ENCODE measurements at regions not wholly inside any gene's neighbourhood (a gene's known extent, or its start where the extent isn't known, plus 50 kb on each side); places are given as distances from the start of the nearest gene placed in this dataset.

DNA sequence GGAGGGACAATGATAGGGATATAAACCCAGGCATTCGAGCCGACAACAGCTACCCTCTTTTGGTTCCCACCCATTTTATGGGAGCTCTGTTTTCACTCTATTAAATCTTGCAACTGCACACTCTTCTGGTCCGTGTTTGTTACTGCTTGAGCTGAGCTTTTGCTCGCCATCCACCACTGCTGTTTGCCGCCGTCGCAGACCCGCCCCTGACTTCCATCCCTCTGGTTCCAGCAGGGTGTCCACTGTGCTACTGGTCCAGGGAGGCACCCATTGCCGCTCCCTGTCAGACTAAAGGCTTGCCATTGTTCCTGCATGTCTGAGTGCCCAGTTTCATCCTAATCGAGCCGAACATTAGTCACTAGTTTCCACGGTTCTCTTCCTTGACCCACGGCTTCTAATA is 1170.5 kb upstream of the PABPC4L start:
- H3K27me3 ChIP-seq (ENCODE audit: insufficient read depth, low read length, poor library complexity) = no peaks in the 10 kb centered on the region
- no peak overlapping the region for H2BK120ac ChIP-seq (ENCODE audit: low read depth, low read length)

DNA sequence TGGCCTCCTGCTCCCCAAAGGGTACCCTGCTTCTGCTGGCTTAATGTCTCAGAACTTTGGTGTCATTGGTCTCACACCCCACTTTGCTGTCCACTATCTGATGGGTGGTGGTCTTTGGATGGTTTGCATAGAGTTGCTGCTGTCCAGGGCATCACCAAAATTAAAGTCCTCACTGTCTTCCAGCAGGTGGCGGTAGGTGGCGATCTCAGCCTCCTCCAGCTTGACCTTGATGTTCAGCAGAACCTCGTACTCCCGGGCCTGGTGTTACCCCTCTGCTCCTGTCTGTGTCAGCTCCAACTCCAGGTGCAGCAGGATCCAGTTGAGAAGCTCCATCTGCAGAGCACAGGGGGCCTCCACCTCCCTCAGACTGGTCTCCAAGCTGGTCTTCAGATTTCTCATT is 1169.5 kb upstream of the PABPC4L start:
- H4K8ac ChIP-seq (ENCODE audit: low read depth, low read length) = no peak overlapping the region
- H3K4me3 ChIP-seq (ENCODE audit: low read length) = no peak overlapping the region
- H3K18ac ChIP-seq (ENCODE audit: low read length) = no peak overlapping the region
- no peaks in the 10 kb centered on the region for H3K79me1 ChIP-seq (ENCODE audit: low read length)
- no peak overlapping the region for H2BK120ac ChIP-seq (ENCODE audit: low read depth, low read length)
- DNase-seq = peak; percentile 46
- H2BK5ac ChIP-seq (ENCODE audit: low read length) = no peak overlapping the region
- H3K4me2 ChIP-seq (ENCODE audit: low read length) = no peak overlapping the region
- WGBS (ENCODE audit: extremely low coverage, insufficient coverage, low lambda C conversion rate) = no CpG with 5 or more reads among the region's 4 CpGs
- no peaks in the 10 kb centered on the region for H3K79me2 ChIP-seq (ENCODE audit: control insufficient read depth, insufficient read depth, low read length)
- H4K5ac ChIP-seq (ENCODE audit: low read length) = no peak overlapping the region
- no peaks in the 10 kb centered on the region for H3K36me3 ChIP-seq (ENCODE audit: control insufficient read depth, insufficient read depth, low read length)
- no peak overlapping the region for H3K4ac ChIP-seq (ENCODE audit: low read depth, low read length)
- H3K9ac ChIP-seq (ENCODE audit: low read length) = no peak overlapping the region
- H3K23ac ChIP-seq (ENCODE audit: low read length) = no peak overlapping the region
- no peak overlapping the region for H3K56ac ChIP-seq (ENCODE audit: low read length)
- no peak overlapping the region for H3K27ac ChIP-seq (ENCODE audit: low read depth, low read length)
- H3K4me1 ChIP-seq (ENCODE audit: control insufficient read depth, low read depth, low read length) = no peaks in the 10 kb centered on the region
- H2AK5ac ChIP-seq (ENCODE audit: low read length) = no peak overlapping the region
- H2BK15ac ChIP-seq (replicated peaks; ENCODE audit: low read depth) = no peak overlapping the region
- no peaks in the 10 kb centered on the region for H3K27me3 ChIP-seq (ENCODE audit: insufficient read depth, low read length, poor library complexity)

More for the DNA sequence above, 1170.5 kb upstream of the PABPC4L start:
- no peaks in the 10 kb centered on the region for H3K79me1 ChIP-seq (ENCODE audit: low read length)
- H3K4me1 ChIP-seq (ENCODE audit: control insufficient read depth, low read depth, low read length) = no peaks in the 10 kb centered on the region
- H3K79me2 ChIP-seq (ENCODE audit: control insufficient read depth, insufficient read depth, low read length) = no peaks in the 10 kb centered on the region
- no peak overlapping the region for H3K4me3 ChIP-seq (ENCODE audit: low read length)
- H2AK5ac ChIP-seq (ENCODE audit: low read length) = no peak overlapping the region
- H3K4me2 ChIP-seq (ENCODE audit: low read length) = no peak overlapping the region
- H2BK15ac ChIP-seq (replicated peaks; ENCODE audit: low read depth) = no peak overlapping the region
- H4K5ac ChIP-seq (ENCODE audit: low read length) = no peak overlapping the region
- H3K36me3 ChIP-seq (ENCODE audit: control insufficient read depth, insufficient read depth, low read length) = no peaks in the 10 kb centered on the region
- H3K18ac ChIP-seq (ENCODE audit: low read length) = no peak overlapping the region
- H4K8ac ChIP-seq (ENCODE audit: low read depth, low read length) = no peak overlapping the region
- DNase-seq = no peak
- no CpG with 5 or more reads among the region's 13 CpGs for WGBS (ENCODE audit: extremely low coverage, insufficient coverage, low lambda C conversion rate)
- H3K56ac ChIP-seq (ENCODE audit: low read length) = no peak overlapping the region
- no peak overlapping the region for H3K27ac ChIP-seq (ENCODE audit: low read depth, low read length)
- H2BK5ac ChIP-seq (ENCODE audit: low read length) = no peak overlapping the region
- no peak overlapping the region for H3K23ac ChIP-seq (ENCODE audit: low read length)
- no peak overlapping the region for H3K4ac ChIP-seq (ENCODE audit: low read depth, low read length)
- no peak overlapping the region for H3K9ac ChIP-seq (ENCODE audit: low read length)

DNA sequence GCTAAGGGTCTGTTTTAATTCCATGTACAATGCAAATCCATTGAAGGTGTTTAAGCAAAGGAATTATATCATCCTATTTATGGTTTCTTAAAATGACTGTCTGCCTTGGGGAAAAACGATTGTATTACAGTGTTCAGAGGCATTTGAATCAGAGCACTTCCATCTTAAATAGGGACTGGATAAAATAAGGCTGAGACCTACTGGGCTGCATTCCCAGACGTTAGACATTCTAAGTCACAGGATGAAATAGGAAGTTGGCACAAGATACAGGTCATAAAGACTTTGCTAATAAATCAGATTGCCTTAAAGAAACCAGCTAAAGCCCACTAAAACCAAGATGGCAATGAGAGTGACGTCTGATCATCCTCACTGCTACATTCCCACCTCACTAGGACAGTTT is 1167.2 kb upstream of the PABPC4L start:
- H3K27me3 ChIP-seq (ENCODE audit: insufficient read depth, low read length, poor library complexity) = no peaks in the 10 kb centered on the region
- WGBS (ENCODE audit: extremely low coverage, insufficient coverage, low lambda C conversion rate) = no CpG with 5 or more reads among the region's 3 CpGs
- H2BK120ac ChIP-seq (ENCODE audit: low read depth, low read length) = no peak overlapping the region
- H3K4me2 ChIP-seq (ENCODE audit: low read length) = no peak overlapping the region
- no peak overlapping the region for H2AK5ac ChIP-seq (ENCODE audit: low read length)
- H3K4me3 ChIP-seq (ENCODE audit: low read length) = no peak overlapping the region
- H3K27ac ChIP-seq (ENCODE audit: low read depth, low read length) = no peak overlapping the region
- H2BK5ac ChIP-seq (ENCODE audit: low read length) = no peak overlapping the region
- no peak overlapping the region for H2BK15ac ChIP-seq (replicated peaks; ENCODE audit: low read depth)
- H3K4me1 ChIP-seq (ENCODE audit: control insufficient read depth, low read depth, low read length) = no peaks in the 10 kb centered on the region
- H3K79me1 ChIP-seq (ENCODE audit: low read length) = no peaks in the 10 kb centered on the region
- no peak overlapping the region for H4K5ac ChIP-seq (ENCODE audit: low read length)
- H3K36me3 ChIP-seq (ENCODE audit: control insufficient read depth, insufficient read depth, low read length) = no peaks in the 10 kb centered on the region
- H3K9ac ChIP-seq (ENCODE audit: low read length) = no peak overlapping the region
- H3K79me2 ChIP-seq (ENCODE audit: control insufficient read depth, insufficient read depth, low read length) = no peaks in the 10 kb centered on the region
- DNase-seq = no peak
- H3K56ac ChIP-seq (ENCODE audit: low read length) = no peak overlapping the region
- no peak overlapping the region for H3K4ac ChIP-seq (ENCODE audit: low read depth, low read length)
- H3K23ac ChIP-seq (ENCODE audit: low read length) = no peak overlapping the region
- H3K18ac ChIP-seq (ENCODE audit: low read length) = no peak overlapping the region
- H4K8ac ChIP-seq (ENCODE audit: low read depth, low read length) = no peak overlapping the region

DNA sequence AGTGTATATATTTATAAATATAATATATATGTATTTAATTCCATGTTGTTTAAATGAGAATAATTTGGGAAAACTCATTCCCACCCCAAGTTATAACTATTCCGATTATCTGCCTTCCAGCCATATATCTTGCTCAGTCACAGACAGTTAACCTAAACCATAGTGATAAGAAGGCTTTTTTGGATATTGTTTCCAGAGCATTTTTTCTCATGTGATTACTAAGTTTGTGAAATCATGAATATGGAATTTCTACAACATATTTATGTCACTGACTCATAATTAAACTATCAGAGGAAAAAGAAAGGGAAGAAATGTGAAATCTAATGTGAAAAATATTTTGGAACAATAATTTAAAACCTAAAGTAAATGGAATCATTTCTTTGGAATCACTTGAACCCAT is 1163.5 kb upstream of the PABPC4L start:
- Histone ChIP-seq H3K4me1 (ENCODE audit: control insufficient read depth, low read depth, low read length) (no peaks in the 10 kb centered on the region), H2BK120ac (ENCODE audit: low read depth, low read length) (no peak overlapping the region), H3K27ac (ENCODE audit: low read depth, low read length) (no peak overlapping the region), H3K4me3 (ENCODE audit: low read length) (no peak overlapping the region), H3K56ac (ENCODE audit: low read length) (no peak overlapping the region), H3K4me2 (ENCODE audit: low read length) (no peak overlapping the region), H2AK5ac (ENCODE audit: low read length) (no peak overlapping the region), H3K23ac (ENCODE audit: low read length) (no peak overlapping the region), H3K4ac (ENCODE audit: low read depth, low read length) (no peak overlapping the region), H4K8ac (ENCODE audit: low read depth, low read length) (no peak overlapping the region), H3K36me3 (ENCODE audit: control insufficient read depth, insufficient read depth, low read length) (no peaks in the 10 kb centered on the region), H2BK5ac (ENCODE audit: low read length) (no peak overlapping the region), H3K79me2 (ENCODE audit: control insufficient read depth, insufficient read depth, low read length) (no peaks in the 10 kb centered on the region), H2BK15ac (replicated peaks; ENCODE audit: low read depth) (no peak overlapping the region), H4K5ac (ENCODE audit: low read length) (no peak overlapping the region), H3K27me3 (ENCODE audit: insufficient read depth, low read length, poor library complexity) (no peaks in the 10 kb centered on the region), H3K18ac (ENCODE audit: low read length) (no peak overlapping the region), H3K79me1 (ENCODE audit: low read length) (no peaks in the 10 kb centered on the region), H3K9ac (ENCODE audit: low read length) (no peak overlapping the region)
- no CpG with 5 or more reads among the region's 1 CpG for WGBS (ENCODE audit: extremely low coverage, insufficient coverage, low lambda C conversion rate)
- DNase-seq = no peak

DNA sequence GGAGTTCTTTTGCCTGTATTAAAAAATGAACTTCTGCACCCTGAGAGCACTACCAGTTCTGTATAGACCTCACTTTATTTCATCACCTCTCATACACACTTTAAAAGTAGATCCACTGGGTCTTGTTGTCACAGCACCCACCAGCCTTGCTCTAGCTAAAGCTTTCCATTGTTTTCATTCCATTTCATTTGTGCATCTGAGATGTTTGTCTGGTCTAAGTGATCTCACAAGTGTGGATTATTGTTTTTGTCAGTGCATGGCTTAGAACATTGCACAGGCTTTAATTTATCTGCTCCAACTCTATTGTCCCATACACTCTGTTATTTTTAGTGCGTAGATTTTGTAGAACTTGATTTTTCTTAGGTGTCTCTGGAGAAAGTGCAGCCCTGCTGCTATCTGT is 1157.5 kb upstream of the PABPC4L start:
- H4K5ac ChIP-seq (ENCODE audit: low read length) = no peak overlapping the region
- WGBS (ENCODE audit: extremely low coverage, insufficient coverage, low lambda C conversion rate) = no CpG with 5 or more reads among the region's 1 CpG
- H3K18ac ChIP-seq (ENCODE audit: low read length) = no peak overlapping the region
- no peak overlapping the region for H2BK15ac ChIP-seq (replicated peaks; ENCODE audit: low read depth)
- H3K27ac ChIP-seq (ENCODE audit: low read depth, low read length) = no peak overlapping the region
- no peaks in the 10 kb centered on the region for H3K79me1 ChIP-seq (ENCODE audit: low read length)
- no peak overlapping the region for H2BK5ac ChIP-seq (ENCODE audit: low read length)
- H3K4ac ChIP-seq (ENCODE audit: low read depth, low read length) = no peak overlapping the region
- H4K8ac ChIP-seq (ENCODE audit: low read depth, low read length) = no peak overlapping the region
- H3K4me3 ChIP-seq (ENCODE audit: low read length) = no peak overlapping the region
- H3K23ac ChIP-seq (ENCODE audit: low read length) = no peak overlapping the region
- DNase-seq = no peak
- H3K4me1 ChIP-seq (ENCODE audit: control insufficient read depth, low read depth, low read length) = no peaks in the 10 kb centered on the region
- no peak overlapping the region for H3K56ac ChIP-seq (ENCODE audit: low read length)
- no peaks in the 10 kb centered on the region for H3K36me3 ChIP-seq (ENCODE audit: control insufficient read depth, insufficient read depth, low read length)
- no peak overlapping the region for H2BK120ac ChIP-seq (ENCODE audit: low read depth, low read length)
- no peak overlapping the region for H2AK5ac ChIP-seq (ENCODE audit: low read length)
- H3K9ac ChIP-seq (ENCODE audit: low read length) = no peak overlapping the region
- no peaks in the 10 kb centered on the region for H3K27me3 ChIP-seq (ENCODE audit: insufficient read depth, low read length, poor library complexity)
- no peak overlapping the region for H3K4me2 ChIP-seq (ENCODE audit: low read length)
- no peaks in the 10 kb centered on the region for H3K79me2 ChIP-seq (ENCODE audit: control insufficient read depth, insufficient read depth, low read length)

DNA sequence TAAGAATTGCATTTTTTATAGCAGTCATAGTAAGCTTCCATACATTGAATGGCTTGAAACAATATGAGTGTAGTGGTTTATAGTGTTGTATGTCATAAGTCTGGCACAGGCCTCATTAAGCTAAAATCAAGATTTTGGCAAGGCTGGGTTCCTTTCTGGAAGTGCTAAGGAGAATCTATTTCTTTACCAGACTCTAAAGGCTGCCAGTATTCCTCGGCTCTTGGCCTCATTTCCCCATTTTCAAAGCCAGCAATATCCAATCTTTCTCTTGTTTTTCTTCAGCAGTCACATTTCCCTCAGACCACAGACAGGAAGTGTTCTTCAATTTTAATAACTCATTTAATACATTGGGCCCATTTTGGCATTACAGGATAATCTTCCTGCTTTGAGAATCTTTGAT is 1155.5 kb upstream of the PABPC4L start:
- Histone ChIP-seq H4K5ac (ENCODE audit: low read length) (no peak overlapping the region), H3K4me1 (ENCODE audit: control insufficient read depth, low read depth, low read length) (no peaks in the 10 kb centered on the region), H3K79me2 (ENCODE audit: control insufficient read depth, insufficient read depth, low read length) (no peaks in the 10 kb centered on the region), H3K23ac (ENCODE audit: low read length) (no peak overlapping the region), H3K4me2 (ENCODE audit: low read length) (no peak overlapping the region), H2BK15ac (replicated peaks; ENCODE audit: low read depth) (no peak overlapping the region), H2BK5ac (ENCODE audit: low read length) (no peak overlapping the region), H3K27ac (ENCODE audit: low read depth, low read length) (no peak overlapping the region), H3K4me3 (ENCODE audit: low read length) (no peak overlapping the region), H3K36me3 (ENCODE audit: control insufficient read depth, insufficient read depth, low read length) (no peaks in the 10 kb centered on the region), H2AK5ac (ENCODE audit: low read length) (no peak overlapping the region), H3K18ac (ENCODE audit: low read length) (no peak overlapping the region), H3K4ac (ENCODE audit: low read depth, low read length) (no peak overlapping the region), H4K8ac (ENCODE audit: low read depth, low read length) (no peak overlapping the region), H3K27me3 (ENCODE audit: insufficient read depth, low read length, poor library complexity) (no peaks in the 10 kb centered on the region), H3K9ac (ENCODE audit: low read length) (no peak overlapping the region), H3K79me1 (ENCODE audit: low read length) (no peaks in the 10 kb centered on the region), H2BK120ac (ENCODE audit: low read depth, low read length) (no peak overlapping the region), H3K56ac (ENCODE audit: low read length) (no peak overlapping the region)
- no peak for DNase-seq
- no CpG with 5 or more reads among the region's 1 CpG for WGBS (ENCODE audit: extremely low coverage, insufficient coverage, low lambda C conversion rate)
